ENCODE measurements at regions not wholly inside any gene's neighbourhood (a gene's known extent, or its start where the extent isn't known, plus 50 kb on each side); places are given as distances from the start of the nearest gene placed in this dataset.
"Not testable (repeated sequence)": the region's sequence is repeated elsewhere in the genome, so short reads cannot be mapped to it uniquely, and the experiment has no call there.

DNA sequence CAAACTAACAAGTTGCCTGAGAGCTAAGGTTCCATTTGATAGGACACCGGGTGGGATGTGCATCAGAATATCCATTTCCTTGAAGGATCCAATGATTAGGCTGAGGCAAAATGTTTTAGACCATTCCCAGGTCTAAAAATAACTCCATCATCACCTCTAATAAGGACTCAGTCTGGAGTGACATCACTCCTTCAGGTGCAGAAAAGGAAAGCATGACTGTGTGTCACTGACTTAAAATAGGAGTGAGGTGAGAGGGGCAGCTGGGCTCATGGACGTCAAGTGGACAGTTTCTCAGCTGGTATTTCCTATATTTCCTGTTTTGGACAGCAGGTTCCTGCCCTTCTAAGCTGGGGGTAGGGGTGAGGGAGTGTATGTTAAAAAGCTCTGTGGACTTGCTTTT, 135.9 kb upstream of the PLGLB2 start:
- TF ChIP-seq, protein P1, sequence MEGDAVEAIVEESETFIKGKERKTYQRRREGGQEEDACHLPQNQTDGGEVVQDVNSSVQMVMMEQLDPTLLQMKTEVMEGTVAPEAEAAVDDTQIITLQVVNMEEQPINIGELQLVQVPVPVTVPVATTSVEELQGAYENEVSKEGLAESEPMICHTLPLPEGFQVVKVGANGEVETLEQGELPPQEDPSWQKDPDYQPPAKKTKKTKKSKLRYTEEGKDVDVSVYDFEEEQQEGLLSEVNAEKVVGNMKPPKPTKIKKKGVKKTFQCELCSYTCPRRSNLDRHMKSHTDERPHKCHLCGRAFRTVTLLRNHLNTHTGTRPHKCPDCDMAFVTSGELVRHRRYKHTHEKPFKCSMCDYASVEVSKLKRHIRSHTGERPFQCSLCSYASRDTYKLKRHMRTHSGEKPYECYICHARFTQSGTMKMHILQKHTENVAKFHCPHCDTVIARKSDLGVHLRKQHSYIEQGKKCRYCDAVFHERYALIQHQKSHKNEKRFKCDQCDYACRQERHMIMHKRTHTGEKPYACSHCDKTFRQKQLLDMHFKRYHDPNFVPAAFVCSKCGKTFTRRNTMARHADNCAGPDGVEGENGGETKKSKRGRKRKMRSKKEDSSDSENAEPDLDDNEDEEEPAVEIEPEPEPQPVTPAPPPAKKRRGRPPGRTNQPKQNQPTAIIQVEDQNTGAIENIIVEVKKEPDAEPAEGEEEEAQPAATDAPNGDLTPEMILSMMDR (IDR thresholded peaks at IDR 0.05), result not testable (repeated sequence)
- TF ChIP-seq POLR2A (IDR thresholded peaks at IDR 0.05), result not testable (repeated sequence)

Measured in lower leg skin (tissue), 3 donors.